H1 (cell line): ENCODE measurements at regions not wholly inside any gene's neighbourhood (a gene's known extent, or its start where the extent isn't known, plus 50 kb on each side); places are given as distances from the start of the nearest gene placed in this dataset.

ENCODE experiments used
- EP300 ChIP-seq, 2 experiments: IDR thresholded peaks; 1 replicate in 1 of 2; 2 replicates in 1 of 2; pipeline ENCODE4 v1.6.1; 2011 to 2012; ENCODE audit warnings: low read depth in 2 of 2, low read length in 2 of 2, mild to moderate bottlenecking in 2 of 2, borderline replicate concordance in 1 of 2, inconsistent platforms in 1 of 2, moderate library complexity in 1 of 2
- GTF2F1 ChIP-seq: IDR thresholded peaks from 2 replicates; pipeline ENCODE4 v1.6.1; 2012; ENCODE audit warnings: low read depth, low read length, improper control_type of control experiment, borderline replicate concordance
- POU5F1 ChIP-seq: IDR thresholded peaks from 2 replicates; pipeline ENCODE4 v1.6.1; 2011; ENCODE audit warnings: low read depth, mild to moderate bottlenecking, low read length, moderate library complexity
- SP4 ChIP-seq: IDR thresholded peaks from 2 replicates; pipeline ENCODE4 v1.6.1; 2012; ENCODE audit warnings: low read length, inconsistent platforms
- SRF ChIP-seq: IDR thresholded peaks from 2 replicates; pipeline ENCODE4 v1.6.1; 2011; ENCODE audit warnings: mild to moderate bottlenecking, low read depth, low read length, moderate library complexity
- TAF1 ChIP-seq: IDR thresholded peaks from 2 replicates; pipeline ENCODE4 v1.6.1; 2011; ENCODE audit warnings: mild to moderate bottlenecking, low read depth, low read length
- ZNF274 ChIP-seq: IDR thresholded peaks from 2 replicates; pipeline ENCODE4 v1.7.0; 2012; ENCODE audit warnings: low read length, borderline replicate concordance; ENCODE audit errors: extremely low read depth
- TF ChIP-seq, protein P1 (sequence below): fragments of 300-600 bp; sonication (generic); IDR thresholded peaks from 2 replicates; pipeline ENCODE4 v1.7.1; 2012; ENCODE audit warnings: low read length, moderate library complexity, mild to moderate bottlenecking, inconsistent platforms; ENCODE audit not compliant: insufficient replicate concordance

DNA sequence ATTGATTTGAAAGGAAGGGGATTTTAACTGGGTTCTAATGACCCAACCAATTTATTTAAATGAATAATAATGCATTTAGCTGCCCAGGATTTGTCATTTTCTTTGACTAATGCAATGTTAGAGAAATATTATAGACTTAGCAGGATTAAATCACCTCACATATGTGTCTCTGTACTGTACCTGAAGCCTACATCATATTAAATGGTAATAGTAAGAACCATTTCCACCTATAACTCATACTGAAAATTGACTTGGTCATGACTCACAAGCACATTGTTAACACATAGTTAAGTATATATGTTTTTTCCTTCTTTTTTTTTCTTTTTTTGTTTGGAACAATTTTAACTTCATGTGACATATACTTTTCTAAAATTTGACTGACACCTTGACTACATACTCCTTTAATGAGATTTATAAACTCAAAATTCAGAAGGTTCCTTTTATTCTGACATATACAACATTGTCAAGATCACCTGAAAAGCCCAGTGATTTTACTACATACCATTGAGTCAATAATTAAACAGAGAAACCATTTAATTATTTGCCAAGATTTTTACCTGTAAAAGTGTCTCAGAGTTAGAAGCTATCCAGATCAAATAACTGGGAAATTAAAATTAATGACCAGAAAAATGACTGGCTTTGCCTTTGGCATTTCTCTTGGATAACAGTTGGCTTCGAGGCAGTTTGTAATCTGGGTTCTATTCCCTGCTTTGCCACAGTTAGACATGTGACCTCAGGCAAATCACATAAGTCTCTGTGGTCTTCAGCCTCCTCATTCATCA, 58.8 kb upstream of the CDC42EP3 start (continued):
- TF ChIP-seq, protein P1, sequence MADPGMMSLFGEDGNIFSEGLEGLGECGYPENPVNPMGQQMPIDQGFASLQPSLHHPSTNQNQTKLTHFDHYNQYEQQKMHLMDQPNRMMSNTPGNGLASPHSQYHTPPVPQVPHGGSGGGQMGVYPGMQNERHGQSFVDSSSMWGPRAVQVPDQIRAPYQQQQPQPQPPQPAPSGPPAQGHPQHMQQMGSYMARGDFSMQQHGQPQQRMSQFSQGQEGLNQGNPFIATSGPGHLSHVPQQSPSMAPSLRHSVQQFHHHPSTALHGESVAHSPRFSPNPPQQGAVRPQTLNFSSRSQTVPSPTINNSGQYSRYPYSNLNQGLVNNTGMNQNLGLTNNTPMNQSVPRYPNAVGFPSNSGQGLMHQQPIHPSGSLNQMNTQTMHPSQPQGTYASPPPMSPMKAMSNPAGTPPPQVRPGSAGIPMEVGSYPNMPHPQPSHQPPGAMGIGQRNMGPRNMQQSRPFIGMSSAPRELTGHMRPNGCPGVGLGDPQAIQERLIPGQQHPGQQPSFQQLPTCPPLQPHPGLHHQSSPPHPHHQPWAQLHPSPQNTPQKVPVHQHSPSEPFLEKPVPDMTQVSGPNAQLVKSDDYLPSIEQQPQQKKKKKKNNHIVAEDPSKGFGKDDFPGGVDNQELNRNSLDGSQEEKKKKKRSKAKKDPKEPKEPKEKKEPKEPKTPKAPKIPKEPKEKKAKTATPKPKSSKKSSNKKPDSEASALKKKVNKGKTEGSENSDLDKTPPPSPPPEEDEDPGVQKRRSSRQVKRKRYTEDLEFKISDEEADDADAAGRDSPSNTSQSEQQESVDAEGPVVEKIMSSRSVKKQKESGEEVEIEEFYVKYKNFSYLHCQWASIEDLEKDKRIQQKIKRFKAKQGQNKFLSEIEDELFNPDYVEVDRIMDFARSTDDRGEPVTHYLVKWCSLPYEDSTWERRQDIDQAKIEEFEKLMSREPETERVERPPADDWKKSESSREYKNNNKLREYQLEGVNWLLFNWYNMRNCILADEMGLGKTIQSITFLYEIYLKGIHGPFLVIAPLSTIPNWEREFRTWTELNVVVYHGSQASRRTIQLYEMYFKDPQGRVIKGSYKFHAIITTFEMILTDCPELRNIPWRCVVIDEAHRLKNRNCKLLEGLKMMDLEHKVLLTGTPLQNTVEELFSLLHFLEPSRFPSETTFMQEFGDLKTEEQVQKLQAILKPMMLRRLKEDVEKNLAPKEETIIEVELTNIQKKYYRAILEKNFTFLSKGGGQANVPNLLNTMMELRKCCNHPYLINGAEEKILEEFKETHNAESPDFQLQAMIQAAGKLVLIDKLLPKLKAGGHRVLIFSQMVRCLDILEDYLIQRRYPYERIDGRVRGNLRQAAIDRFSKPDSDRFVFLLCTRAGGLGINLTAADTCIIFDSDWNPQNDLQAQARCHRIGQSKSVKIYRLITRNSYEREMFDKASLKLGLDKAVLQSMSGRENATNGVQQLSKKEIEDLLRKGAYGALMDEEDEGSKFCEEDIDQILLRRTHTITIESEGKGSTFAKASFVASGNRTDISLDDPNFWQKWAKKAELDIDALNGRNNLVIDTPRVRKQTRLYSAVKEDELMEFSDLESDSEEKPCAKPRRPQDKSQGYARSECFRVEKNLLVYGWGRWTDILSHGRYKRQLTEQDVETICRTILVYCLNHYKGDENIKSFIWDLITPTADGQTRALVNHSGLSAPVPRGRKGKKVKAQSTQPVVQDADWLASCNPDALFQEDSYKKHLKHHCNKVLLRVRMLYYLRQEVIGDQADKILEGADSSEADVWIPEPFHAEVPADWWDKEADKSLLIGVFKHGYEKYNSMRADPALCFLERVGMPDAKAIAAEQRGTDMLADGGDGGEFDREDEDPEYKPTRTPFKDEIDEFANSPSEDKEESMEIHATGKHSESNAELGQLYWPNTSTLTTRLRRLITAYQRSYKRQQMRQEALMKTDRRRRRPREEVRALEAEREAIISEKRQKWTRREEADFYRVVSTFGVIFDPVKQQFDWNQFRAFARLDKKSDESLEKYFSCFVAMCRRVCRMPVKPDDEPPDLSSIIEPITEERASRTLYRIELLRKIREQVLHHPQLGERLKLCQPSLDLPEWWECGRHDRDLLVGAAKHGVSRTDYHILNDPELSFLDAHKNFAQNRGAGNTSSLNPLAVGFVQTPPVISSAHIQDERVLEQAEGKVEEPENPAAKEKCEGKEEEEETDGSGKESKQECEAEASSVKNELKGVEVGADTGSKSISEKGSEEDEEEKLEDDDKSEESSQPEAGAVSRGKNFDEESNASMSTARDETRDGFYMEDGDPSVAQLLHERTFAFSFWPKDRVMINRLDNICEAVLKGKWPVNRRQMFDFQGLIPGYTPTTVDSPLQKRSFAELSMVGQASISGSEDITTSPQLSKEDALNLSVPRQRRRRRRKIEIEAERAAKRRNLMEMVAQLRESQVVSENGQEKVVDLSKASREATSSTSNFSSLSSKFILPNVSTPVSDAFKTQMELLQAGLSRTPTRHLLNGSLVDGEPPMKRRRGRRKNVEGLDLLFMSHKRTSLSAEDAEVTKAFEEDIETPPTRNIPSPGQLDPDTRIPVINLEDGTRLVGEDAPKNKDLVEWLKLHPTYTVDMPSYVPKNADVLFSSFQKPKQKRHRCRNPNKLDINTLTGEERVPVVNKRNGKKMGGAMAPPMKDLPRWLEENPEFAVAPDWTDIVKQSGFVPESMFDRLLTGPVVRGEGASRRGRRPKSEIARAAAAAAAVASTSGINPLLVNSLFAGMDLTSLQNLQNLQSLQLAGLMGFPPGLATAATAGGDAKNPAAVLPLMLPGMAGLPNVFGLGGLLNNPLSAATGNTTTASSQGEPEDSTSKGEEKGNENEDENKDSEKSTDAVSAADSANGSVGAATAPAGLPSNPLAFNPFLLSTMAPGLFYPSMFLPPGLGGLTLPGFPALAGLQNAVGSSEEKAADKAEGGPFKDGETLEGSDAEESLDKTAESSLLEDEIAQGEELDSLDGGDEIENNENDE: no peak
- TF ChIP-seq POU5F1: no peak
- TF ChIP-seq ZNF274: no peak
- TF ChIP-seq TAF1: no peak
- TF ChIP-seq GTF2F1: no peak
- TF ChIP-seq SRF: no peak
- TF ChIP-seq SP4: no peak
- TF ChIP-seq EP300 (IDR thresholded peaks at IDR 0.05; ENCODE audit: borderline replicate concordance in 1 of 2, low read depth in 2 of 2, low read length in 2 of 2): no peak
